ENCODE measurements at regions not wholly inside any gene's neighbourhood (a gene's known extent, or its start where the extent isn't known, plus 50 kb on each side); places are given as distances from the start of the nearest gene placed in this dataset.
A peak's percentile ranks its signal among the peaks of the same experiment; 100 is the strongest.
"Not testable (repeated sequence)": the region's sequence is repeated elsewhere in the genome, so short reads cannot be mapped to it uniquely, and the experiment has no call there.

DNA sequence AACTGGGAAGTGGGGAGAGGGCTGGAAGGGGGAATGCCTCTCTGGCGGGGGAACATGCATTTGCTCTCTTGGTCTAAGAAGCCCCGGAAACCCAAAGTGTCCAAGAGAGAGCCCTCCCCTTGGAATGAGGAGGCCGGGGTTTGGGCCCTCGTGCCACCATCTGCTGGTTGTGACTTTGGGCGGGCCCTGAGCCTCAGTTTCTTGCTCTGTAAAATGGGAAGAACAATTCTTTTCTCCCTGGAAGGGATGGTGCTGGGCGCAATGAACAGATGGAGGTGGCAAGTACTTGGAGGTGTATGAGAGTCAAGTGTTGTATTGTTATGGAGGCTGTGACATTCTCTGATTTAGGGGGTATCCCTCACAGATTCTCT lies 69.9 kb upstream of the TARDBP start:
- DNase-seq: no peak

DNA sequence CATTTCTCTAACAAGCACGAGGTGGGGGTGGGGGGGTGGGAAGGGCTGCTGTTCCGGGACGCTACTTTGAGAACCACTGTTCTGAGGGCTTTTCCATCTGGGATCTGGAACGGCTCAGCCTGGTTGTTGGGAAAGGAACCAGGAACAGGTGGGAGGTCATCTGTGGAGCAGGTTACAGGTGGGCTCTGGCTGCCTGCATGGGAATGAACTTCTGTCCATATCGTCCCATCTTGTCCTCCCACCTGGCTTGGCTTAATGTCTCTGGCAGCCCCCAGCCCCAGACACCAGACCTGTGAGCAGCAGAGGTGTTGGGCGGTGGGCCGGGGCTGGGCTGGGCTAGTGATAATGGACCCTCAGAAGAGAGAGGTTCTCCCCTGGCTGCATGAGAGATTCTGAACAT lies 69.4 kb upstream of the TARDBP start:
- no peak for DNase-seq

DNA sequence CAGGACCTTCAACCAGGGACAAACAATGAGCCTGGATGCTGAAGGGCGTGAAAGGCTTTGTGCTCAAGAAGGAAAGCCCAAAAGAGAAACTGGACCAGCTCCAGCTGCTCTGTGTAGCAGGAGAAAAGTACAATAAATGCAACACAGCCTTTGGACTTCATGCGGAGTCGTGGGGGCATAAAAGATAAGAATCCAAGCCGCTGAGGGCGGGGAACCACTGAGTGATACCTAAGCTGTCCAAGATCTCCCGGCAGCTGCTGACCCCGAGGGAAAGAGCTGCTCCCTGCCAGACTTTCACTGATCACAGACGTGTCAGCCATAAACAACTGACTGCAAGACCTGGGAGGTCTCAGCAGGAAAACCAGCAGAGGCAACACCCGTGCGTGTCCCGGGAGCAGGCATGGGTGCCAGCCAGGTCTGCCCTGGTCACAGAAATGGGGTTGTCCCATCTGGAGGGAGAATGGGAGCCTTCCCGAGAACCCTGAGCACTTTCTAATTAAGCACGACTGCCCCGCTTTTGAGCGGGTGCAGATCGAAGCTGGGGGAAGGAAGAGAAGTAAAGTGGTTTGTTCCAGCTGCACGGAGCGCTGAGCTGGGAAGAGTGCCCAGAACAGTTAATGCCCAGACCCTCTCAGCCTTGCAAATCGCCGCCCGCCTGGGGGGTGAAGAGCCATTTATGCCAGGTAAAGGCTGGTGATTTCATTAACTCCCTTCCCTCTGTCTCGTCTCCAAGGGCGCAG lies 68.3 kb upstream of the TARDBP start:
- DNase-seq: peak; percentile 57

DNA sequence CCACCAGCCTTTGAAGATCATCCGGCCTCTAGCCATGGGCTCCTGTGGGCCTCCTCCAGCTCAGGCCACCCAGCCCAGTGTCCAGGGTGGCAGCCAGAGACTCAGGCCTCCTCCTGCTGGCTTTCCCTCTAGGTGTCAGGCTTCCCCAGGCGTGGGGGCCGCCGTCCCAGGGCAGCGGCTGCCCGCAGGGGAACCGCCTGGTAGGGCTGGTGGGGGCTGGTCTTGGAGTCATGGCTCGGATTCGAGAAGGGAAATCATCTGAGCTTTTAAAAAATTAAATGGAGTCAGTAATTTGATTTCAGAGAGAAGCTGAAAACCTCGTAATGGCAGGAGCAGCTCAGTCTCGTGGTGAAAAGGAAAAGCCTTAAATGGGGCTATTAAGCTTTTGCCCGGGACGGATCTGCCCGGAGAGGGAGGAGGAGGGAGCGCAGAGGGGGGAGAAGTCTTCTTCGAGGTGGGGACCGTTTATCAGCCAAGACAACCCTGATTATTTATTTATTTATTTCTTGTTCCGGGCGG lies 66.4 kb upstream of the TARDBP start:
- no peak for DNase-seq

DNA sequence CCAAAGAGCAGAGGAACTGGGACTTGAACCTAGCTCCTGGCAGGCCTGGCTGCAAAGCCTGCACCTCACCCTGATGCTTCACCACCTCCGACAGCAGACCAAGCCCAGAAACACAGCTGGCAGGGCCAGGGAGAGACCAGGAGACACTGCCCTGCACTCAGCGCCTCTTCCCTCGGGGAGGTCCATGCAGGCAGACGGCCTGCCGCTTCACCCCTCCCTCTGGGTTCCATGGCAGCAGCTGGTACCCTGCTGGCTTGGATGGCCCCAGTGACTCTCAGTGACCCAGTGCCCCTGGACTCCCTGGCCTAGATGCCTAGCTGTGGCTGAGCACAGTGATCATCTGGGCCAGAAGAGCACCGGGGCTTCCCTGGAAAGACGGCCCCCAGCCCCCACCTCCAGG lies 65.3 kb upstream of the TARDBP start:
- no peak for DNase-seq

DNA sequence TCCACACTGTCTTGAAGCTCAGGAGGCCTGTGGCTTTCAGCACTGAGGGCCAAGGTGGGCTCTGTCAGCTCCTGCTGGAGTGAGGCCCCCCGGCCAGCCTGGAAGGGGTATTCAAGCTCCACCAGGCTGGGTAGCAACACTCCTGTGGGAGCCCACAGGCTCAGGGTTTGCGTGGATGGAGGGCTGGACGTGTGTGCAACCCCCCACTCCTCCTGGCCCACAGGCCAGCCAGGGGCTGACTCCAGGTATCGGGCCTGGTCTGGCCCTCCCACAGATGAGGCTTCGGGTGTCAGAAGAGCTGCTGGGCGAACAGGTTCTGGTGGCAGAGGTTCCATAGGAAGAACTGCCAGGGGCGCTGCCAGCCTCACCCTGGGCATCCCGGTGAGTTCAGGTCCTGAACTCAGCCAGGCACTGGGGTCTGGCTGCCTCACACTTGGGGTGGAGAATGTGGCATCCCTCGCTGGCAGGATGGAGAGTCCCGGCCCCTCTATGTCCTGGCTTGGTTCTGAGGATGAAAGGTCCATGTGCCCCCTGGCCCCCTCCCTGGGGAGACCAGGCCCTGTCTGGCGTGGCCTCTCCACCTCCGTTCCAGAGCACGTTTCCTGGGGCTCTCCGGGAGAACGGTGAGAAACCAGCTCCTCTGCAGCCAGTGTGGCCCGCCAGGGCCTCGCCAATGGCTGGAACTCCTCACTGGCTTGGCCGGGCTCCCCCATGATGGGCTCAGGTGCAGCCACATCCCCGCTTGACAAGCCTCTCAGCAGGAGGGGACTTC lies 64.6 kb upstream of the TARDBP start:
- no peak for DNase-seq

DNA sequence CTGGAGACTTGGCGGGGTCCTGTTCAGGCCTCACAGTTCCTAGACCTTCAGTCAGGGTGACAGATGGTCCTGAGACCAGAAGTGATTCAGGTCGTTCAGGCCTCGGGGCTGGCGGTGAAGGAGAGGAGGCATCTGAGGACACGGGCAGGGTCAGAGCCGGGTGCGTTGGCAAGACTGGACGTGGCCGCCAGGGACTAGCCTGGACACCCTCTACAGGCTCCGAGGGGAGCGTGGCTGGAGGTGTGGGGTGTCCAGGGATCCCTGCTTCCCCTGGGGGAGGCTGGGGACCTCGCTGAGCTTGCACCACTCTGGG lies 64.0 kb upstream of the TARDBP start:
- no peak for DNase-seq

DNA sequence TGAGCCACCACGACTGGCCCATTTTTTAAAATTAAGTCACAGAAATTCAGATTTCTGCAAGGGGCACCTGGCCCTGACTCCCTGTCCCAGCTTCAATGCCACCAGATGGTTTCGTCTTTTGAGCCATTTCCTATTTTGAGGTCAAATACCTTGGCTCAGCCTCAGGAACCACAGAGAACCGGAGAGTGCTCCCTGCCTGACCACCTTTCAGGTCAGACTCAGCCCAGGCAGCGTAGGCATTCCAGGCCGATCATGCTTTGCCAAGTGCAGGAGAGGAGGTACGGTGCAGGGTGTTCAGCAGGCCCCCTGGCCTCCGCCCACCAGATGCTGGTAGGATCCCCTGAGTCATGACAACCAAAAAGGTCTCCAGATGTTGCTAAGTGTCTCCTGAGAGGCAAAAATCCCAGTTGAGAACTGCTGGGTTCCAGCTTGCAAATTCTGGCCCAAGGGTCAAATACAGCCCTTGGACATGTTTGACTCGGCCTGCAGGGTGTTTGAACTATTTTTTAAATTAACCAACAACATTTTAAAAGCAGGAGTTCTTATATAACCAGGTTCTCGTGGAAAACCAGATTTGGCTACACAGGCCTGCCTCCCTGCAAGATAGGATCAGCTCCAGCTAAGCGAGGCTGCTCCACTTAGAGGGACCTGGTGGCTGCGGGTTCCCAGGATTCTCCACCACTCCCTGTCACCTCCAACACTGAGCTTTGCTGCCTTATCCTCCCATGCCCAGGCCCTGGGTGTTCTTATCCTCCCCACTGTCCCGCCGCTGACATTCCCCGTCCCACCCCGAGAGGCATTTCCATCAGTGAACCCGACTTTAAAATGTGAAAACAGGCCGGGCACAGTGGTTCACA lies 61.9 kb upstream of the TARDBP start:
- DNase-seq: no peak

DNA sequence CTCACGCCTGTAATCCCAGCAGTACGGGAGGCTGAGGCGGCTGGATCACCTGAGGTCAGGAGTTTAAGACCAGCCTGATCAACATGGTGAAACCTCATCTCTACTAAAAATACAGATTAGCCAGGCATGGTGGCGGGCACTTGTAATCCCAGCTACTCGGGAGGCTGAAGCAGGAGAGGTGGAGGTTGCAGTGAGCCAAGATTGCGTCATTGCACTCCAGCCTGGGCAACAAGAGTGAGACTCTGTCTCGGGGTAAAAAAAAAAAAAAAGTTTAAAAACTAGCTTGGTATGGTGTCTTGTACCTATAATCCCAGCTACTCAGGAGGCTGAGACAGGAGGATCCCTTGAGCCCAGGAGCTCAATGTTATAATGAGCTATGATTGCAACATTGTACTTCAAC lies 61.2 kb upstream of the TARDBP start:
- not testable (repeated sequence) for DNase-seq

DNA sequence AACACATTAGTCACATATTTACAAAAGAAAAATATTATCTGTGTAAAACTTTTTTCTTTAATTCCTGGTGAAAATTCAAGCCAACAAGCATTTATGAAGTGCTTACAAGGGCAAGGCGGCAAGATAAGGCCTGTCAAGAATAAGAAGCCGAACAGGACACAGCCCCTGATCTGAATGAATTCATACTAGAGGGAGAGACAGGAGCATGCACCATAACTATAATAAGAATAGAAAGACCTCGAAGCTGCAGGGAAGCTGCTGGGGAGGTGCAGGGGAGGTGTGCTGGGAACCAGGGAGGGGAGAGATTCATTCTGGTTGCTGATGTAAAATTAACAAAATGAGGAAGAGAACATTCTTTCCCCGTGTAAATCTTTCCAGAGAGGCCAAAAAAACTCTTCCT lies 60.5 kb upstream of the TARDBP start:
- no peak for DNase-seq

DNA sequence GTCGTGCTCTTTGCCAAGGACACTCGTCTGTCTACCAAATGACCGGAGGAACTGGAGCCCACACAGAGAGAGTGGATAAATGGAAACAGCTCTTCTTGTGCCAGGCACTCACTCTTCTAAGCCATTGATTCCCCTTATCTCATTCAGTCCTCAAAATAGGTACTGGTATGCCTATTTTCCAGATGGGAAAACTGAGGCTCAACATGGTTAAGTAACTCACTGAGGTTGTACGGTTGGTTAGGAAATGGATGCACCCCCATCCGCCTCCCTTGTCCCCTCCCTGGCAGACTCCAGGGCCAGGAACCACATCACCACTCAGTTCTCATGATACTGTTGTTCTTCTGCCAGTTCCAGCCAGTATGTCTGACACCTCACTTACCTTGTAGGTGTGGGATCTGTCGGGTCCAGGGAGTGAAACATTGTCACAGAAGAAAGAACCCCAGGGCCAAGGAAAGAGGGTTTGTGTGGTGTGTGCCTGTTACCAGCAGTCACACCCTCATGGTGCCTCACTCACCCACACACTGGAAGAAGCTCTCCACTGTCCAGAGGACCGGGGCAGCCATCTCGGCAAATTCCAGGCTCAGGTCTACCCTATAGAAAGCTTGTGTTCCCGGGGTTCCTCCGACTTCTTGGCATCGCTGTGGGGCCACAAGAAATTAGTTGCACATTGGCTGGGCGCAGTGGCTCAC lies 58.8 kb upstream of the TARDBP start:
- DNase-seq: no peak

DNA sequence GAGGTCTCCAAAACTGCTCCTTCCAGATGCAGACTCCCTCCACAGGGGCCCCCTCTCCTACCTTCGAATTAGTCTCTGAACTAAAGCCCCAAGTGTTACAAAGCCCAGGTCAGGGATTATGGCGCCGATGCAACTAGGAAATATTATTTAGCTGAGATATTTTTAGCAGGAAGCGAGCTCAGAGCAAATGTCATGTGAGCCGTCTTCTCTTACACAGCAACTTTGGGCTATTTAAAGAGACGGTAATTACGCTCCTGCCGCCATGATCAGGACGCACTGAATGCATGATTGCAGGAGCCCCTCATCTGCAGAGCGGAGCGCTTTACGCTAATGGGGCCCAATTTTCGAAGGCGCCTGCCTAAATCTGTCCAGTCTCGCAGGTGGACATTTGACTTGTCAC lies 55.3 kb upstream of the TARDBP start:
- DNase-seq: no peak

DNA sequence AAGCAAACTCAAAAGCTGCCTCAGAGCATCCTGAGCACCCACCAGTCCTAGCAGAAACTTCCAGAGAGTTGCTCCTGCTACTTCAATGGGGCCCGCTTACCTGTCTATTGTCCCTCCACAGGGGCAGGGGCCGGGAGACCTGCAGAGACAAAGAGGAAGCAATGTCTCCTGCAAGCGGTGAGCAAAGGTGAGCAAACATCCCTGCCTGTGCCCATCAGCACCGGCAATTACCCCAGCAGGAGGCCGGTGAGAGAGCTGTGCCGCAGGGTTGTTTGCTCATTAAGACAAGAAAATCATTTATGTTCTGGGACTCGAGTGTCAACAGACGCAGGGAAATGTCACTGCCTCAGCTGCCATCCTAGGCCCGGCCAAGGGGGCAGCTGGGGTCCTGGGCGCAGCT lies 53.8 kb upstream of the TARDBP start:
- DNase-seq: no peak

DNA sequence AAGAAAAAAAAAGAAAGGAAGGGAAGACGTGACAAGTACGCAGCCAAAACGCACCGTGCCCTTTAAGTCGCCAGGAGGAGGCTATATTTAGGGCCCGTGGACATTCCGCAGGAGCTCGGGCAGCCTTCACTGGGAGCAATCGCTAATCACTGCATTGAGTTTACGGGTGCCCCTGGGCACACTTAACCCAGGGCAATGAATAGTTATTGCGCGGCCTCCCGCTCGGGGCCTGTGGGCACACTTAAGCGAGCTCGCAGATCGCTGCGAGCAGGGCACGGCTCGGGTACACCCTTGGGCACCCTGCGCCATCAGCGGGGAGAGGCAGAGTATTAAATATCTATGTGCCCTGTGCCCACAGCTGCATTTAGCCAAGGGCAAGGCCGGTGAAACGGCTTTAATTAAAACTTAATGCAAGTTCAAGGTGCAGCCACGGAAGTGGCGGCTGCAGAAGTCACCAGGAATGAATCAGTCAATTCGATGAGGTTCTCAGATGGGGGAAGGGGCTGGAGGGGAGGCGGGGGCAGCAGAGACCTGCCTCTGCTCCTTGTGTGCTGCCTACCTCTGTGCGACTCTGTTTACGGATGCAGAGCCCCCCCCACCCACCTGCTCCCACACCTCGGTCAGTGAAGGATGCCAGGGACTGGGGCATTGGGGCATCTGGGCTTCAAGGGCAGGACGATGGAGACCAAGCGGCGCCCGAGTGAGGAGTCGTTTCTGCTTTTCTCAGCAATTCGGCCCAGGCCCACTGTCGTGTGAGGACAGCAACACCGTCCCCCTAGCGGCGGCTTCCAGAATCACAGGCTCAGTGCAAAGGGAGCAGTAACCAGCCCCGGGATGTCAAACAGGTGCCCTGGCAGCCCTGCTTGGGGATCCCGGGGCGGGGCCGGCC lies 51.8 kb upstream of the TARDBP start:
- DNase-seq: peak; percentile 86

DNA sequence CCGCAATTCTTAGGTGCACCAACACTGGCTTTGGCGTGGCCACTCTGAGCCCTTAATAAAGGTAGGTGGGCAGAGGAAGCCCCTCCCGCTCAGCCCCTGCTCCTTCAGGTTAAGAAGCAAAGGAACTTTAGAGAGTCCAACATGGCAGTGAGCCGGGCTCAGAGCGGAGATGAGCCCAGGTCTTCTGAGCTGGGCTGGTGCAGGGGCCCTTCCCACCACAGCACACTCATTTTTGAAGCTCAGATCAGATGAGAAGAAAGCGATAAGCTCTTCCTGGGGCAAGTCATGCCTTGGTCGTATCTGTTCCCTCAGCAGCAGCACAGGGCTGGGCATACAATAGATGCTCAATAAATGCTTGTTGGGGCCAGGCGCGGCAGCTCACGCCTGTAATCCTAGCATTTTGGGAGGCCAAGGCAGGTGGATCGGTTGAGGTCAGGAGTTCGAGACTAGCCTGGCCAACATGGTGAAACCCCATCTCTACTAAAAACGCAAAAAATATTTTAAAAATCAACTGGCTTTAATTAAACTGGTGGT lies 51.1 kb upstream of the TARDBP start:
- no peak for DNase-seq

DNA sequence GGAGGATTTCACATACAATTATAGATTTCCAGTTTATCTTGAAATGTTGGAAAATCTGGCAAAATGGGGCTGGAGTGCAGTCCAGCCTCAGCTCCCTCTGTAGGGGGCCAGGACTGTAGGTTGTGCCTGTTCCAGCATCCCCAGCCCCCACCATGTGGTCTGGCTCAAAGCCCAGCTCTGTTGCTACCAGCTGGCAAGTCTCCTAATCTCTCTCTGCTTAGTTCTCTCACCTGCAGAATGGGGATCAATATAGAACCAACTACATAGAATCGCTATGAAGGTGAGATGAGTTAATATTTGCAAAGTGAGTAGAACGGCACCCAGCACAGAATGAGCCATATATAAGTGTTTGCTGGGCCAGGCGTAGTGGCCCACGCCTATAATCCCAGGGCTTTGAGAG lies 50.0 kb upstream of the TARDBP start:
- no peak for DNase-seq

Data from femur (tissue), 1 donor.